HG02943 (cell line): ENCODE measurements at regions not wholly inside any gene's neighbourhood (a gene's known extent, or its start where the extent isn't known, plus 50 kb on each side); places are given as distances from the start of the nearest gene placed in this dataset.
"Not testable (repeated sequence)": the region's sequence is repeated elsewhere in the genome, so short reads cannot be mapped to it uniquely, and the experiment has no call there.

Source experiments
- ATAC-seq: cut with Tn5 transposase; IDR thresholded peaks from one replicate; pipeline ENCODE4 v1.9.1; 2021; ENCODE audit warnings: mild to moderate bottlenecking, low read depth, moderate library complexity; ENCODE audit not compliant: unreplicated experiment

- ATAC-seq = no peak
These were observed 509.5 kb downstream of the UQCRFS1 start for GRCh38 chr19:28703400-28703956.

- ATAC-seq = no peak
These were observed 511.5 kb downstream of the UQCRFS1 start for GRCh38 chr19:28701491-28701890.

- ATAC-seq = no peak
These were observed 512.8 kb downstream of the UQCRFS1 start for GRCh38 chr19:28700176-28700575.

- ATAC-seq = no peak
These were observed 515.6 kb downstream of the UQCRFS1 start for GRCh38 chr19:28697308-28697707.

- no peak for ATAC-seq
These were observed 518.1 kb downstream of the UQCRFS1 start for GRCh38 chr19:28694812-28695211.

GRCh38 chr19:28691683-28692082 lies 521.3 kb downstream of the UQCRFS1 start:
- ATAC-seq = no peak

- ATAC-seq = not testable (repeated sequence)
These were observed 523.5 kb downstream of the UQCRFS1 start for GRCh38 chr19:28689464-28689863.

- ATAC-seq = no peak
These were observed 525.7 kb downstream of the UQCRFS1 start for GRCh38 chr19:28687296-28687695.

- no peak for ATAC-seq
These were observed 526.2 kb downstream of the UQCRFS1 start for GRCh38 chr19:28686756-28687155.

- ATAC-seq = no peak
These were observed 527.1 kb downstream of the UQCRFS1 start for GRCh38 chr19:28685802-28686201.

- not testable (repeated sequence) for ATAC-seq
These were observed 527.9 kb downstream of the UQCRFS1 start for GRCh38 chr19:28685077-28685476.

- no peak for ATAC-seq
These were observed 532.8 kb downstream of the UQCRFS1 start for GRCh38 chr19:28680111-28680510.

- ATAC-seq = no peak
These were observed 542.1 kb downstream of the UQCRFS1 start for GRCh38 chr19:28670836-28671235.

GRCh38 chr19:28669804-28670203 lies 543.1 kb downstream of the UQCRFS1 start:
- ATAC-seq = no peak

- ATAC-seq = no peak
These were observed 545.5 kb downstream of the UQCRFS1 start for GRCh38 chr19:28667348-28667977.

- ATAC-seq = no peak
These were observed 547.2 kb downstream of the UQCRFS1 start for GRCh38 chr19:28665748-28666147.

GRCh38 chr19:28656644-28657043 lies 556.3 kb downstream of the UQCRFS1 start:
- ATAC-seq = no peak

GRCh38 chr19:28655054-28655453 lies 557.9 kb downstream of the UQCRFS1 start:
- no peak for ATAC-seq

- no peak for ATAC-seq
These were observed 560.2 kb downstream of the UQCRFS1 start for GRCh38 chr19:28652765-28653164.

GRCh38 chr19:28646629-28647028 lies 566.3 kb downstream of the UQCRFS1 start:
- ATAC-seq = no peak

- no peak for ATAC-seq
These were observed 568.7 kb downstream of the UQCRFS1 start for GRCh38 chr19:28644169-28644775.
